Activated CD4-positive, alpha-beta T cell treated with anti-CD3 and anti-CD28 coated beads, Interleukin-2, amount 10 ng/mL, durations not matched to agents 24 days and 14 days (primary cell): ENCODE measurements at regions not wholly inside any gene's neighbourhood (a gene's known extent, or its start where the extent isn't known, plus 50 kb on each side); places are given as distances from the start of the nearest gene placed in this dataset.
"Not testable (repeated sequence)": the region's sequence is repeated elsewhere in the genome, so short reads cannot be mapped to it uniquely, and the experiment has no call there.

ENCODE experiments used
- DNase-seq: peaks from one replicate; pipeline ENCODE4 v3.0.0; 2022
- H3K27ac Mint-ChIP-seq: one replicate; pipeline ENCODE4 v1.8.0; 2022; ENCODE audit warnings: mild to moderate bottlenecking, mixed read lengths
- H3K27me3 Mint-ChIP-seq: one replicate; pipeline ENCODE4 v1.8.0; 2022; ENCODE audit warnings: mixed read lengths
- H3K36me3 Mint-ChIP-seq: one replicate; pipeline ENCODE4 v1.8.0; 2022; ENCODE audit warnings: low read depth, mild to moderate bottlenecking, mixed read lengths
- H3K4me1 Mint-ChIP-seq: one replicate; pipeline ENCODE4 v1.8.0; 2021; ENCODE audit warnings: mixed read lengths
- H3K4me3 Mint-ChIP-seq: one replicate; pipeline ENCODE4 v1.8.0; 2022; ENCODE audit warnings: mild to moderate bottlenecking, moderate library complexity, mixed read lengths
- H3K9me3 Mint-ChIP-seq: one replicate; pipeline ENCODE4 v1.8.0; 2021; ENCODE audit warnings: mixed read lengths
- intact Hi-C: fragments of 100-400 bp; cut with micrococcal nuclease; formaldehyde crosslinking; loops from one replicate; pipeline ENCODE4 v1.15.1; 2023

DNA sequence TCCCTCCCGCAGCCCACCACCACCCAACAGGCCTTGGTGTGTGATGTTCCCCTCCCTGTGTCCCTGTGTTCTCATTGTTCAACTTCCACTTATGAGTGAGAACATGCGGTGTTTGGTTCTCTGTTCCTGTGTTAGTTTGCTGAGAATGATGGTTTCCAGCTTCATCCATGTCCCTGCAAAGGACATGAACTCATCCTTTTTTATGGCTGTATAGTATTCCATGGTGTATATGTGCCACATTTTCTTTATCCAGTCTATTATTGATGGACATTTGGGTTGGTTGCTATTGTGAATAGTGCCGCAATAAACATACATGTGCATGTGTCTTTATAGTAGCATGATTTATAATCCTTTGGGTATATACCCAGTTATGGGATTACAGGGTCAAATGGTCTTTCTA lies 59.1 kb upstream of the RHOBTB1 start:
- H3K27ac Mint-ChIP-seq, DNase-seq, H3K36me3 Mint-ChIP-seq, intact Hi-C loops, H3K4me1 Mint-ChIP-seq, H3K4me3 Mint-ChIP-seq, H3K9me3 Mint-ChIP-seq: not testable (repeated sequence)
- peaks cover 52% of the 10 kb centered on the region for H3K27me3 Mint-ChIP-seq

DNA sequence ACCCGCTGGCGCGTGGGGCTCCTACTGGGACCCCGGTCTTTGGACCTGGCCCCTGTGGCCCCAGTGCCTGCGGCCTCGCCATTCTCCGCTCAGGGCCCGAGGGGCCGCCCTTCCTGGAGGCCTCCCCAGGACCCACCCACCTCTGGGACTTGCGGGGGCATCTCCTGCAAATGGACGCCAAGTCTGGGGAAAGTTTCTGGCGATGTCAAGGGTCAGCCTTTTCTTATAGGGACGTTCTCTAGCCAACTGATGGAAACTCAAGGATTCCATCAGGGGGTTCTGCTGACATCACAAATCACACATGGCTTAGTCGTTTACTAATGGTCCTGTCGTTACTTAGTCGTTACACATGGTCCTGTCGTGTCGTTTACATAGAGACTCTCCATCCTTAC lies 57.7 kb upstream of the RHOBTB1 start:
- peaks cover 55% of the 10 kb centered on the region for H3K27me3 Mint-ChIP-seq
- DNase-seq, result no peak
- intact Hi-C loops, result no loop called here
- H3K4me3 Mint-ChIP-seq, result peak overlapping the region; percentile 28
- H3K27ac Mint-ChIP-seq, result no peak overlapping the region
- H3K36me3 Mint-ChIP-seq, result no peaks in the 10 kb centered on the region
- H3K4me1 Mint-ChIP-seq, result peaks cover 2% of the 10 kb centered on the region
- peaks cover 5% of the 10 kb centered on the region for H3K9me3 Mint-ChIP-seq

DNA sequence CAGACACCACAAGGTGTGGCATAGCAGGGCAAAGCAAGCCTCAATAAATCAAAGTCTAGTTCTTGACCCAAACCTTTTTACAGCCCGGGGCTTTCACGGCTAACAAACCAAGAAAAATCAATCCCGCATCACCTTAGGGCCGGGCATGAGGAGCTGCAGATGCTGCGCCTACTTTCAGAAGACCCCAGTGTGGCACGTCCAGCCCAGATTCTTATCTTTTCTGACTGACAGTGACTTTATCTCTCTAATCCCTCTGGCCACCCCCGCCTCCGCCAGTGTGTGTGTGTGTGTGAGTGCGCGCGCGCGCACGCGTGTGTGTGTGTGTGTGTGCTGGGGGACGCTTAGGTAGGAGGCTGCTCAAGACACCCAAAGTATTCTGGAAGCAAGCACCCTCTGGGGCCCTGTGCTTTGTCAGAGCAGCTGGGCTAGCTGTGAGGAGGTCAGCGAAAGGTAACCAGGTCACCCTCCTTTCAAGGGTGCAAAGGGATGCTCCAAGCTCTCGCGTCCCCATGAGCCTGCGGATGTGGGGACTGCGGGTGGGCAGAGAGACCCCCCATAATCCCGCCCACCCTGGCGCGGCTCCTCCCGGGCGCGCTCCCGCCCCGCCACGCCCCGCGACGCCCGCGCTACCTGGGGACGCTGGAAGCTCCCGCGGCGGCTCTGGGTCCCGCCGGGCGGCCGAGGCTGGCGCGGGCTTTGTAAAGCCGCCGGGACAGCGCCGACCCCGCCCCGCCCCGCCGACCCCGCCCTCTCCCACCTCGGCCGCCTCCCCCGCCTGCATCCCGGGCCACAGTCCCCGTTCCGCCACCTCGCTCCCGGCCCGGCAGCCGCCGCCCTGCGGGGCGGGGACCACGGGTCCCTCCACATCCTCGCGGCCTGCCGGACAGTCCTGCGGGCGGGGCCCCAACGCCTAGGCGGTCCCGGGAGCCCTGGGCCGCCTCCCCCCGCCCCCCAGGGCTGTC lies 57.1 kb upstream of the RHOBTB1 start:
- Mint-ChIP-seq H3K36me3 (no peaks in the 10 kb centered on the region), H3K27ac (no peak overlapping the region), H3K9me3 (peaks cover 5% of the 10 kb centered on the region), H3K27me3 (peaks cover 61% of the 10 kb centered on the region), H3K4me3 (peak overlapping the region; percentile 21), H3K4me1 (peaks cover 2% of the 10 kb centered on the region)
- intact Hi-C loops, result no loop called here
- no peak for DNase-seq

DNA sequence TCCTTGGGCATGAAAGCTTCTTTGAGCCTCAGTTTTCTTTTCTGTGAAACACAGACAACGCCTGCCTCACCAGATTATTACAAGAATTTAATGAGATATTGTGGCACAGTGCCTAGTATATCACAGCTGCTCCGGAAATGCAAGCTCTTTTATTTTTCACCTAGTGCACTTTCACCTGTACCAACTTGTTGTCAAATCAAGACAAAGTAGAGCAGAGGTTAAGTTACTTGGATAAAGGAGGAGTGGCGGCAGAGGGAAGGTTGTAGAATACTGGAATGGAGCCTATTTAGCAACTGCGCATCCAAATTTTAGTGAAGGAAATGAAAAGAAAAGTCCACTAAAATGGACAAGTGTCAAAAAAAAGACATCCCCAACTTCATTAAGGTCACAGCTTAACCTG lies 54.9 kb upstream of the RHOBTB1 start:
- H3K4me1 Mint-ChIP-seq, result peaks cover 2% of the 10 kb centered on the region
- intact Hi-C loops, result no loop called here
- H3K27ac Mint-ChIP-seq, result no peak overlapping the region
- peaks cover 5% of the 10 kb centered on the region for H3K9me3 Mint-ChIP-seq
- H3K4me3 Mint-ChIP-seq, result no peak overlapping the region
- no peaks in the 10 kb centered on the region for H3K36me3 Mint-ChIP-seq
- no peak for DNase-seq
- H3K27me3 Mint-ChIP-seq, result peaks cover 57% of the 10 kb centered on the region

DNA sequence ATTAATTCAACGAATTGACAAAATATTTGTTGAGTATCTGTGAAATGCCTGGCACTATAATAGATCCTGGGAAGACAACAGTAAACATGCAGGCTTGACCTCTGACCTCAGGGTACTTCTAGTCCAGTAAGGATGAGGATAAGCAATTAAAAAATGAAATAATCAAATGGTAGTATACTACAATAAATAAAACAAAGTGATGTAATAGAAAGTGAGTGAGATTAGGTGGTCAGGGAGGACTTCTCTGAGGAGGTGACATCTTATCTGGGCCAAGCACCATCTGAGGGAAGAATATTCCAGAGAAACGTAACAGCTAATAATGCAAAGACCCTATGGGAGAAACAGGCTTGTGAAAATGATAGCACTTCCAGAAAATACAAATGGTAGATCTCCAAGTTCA lies 50.1 kb upstream of the RHOBTB1 start:
- intact Hi-C loops, result no loop called here
- H3K27ac Mint-ChIP-seq, result no peak overlapping the region
- DNase-seq, result no peak
- no peaks in the 10 kb centered on the region for H3K9me3 Mint-ChIP-seq
- no peak overlapping the region for H3K4me3 Mint-ChIP-seq
- H3K27me3 Mint-ChIP-seq, result peaks cover 35% of the 10 kb centered on the region
- H3K4me1 Mint-ChIP-seq, result peaks cover 3% of the 10 kb centered on the region
- no peaks in the 10 kb centered on the region for H3K36me3 Mint-ChIP-seq
